Gastroesophageal sphincter (tissue), 3 donors: ENCODE measurements at regions not wholly inside any gene's neighbourhood (a gene's known extent, or its start where the extent isn't known, plus 50 kb on each side); places are given as distances from the start of the nearest gene placed in this dataset.

Source experiments
- CTCF ChIP-seq, 4 experiments: fragments of 200-600 bp in 2 of 4; fragments of 450-650 bp in 2 of 4; sonication (generic) in 1 of 4; IDR thresholded peaks; one replicate each; pipeline ENCODE4 v1.5.1; 2017 to 2019; ENCODE audit warnings: antibody characterized with exemption in 4 of 4, mild to moderate bottlenecking in 2 of 4, moderate library complexity in 2 of 4
- POLR2A ChIP-seq, 2 donors: fragments of 450-650 bp; IDR thresholded peaks; one replicate each; pipeline ENCODE4 v1.6.1; 2017; ENCODE audit warnings: antibody characterized with exemption in 2 of 2, mild to moderate bottlenecking in 2 of 2, moderate library complexity in 1 of 2
- POLR2AphosphoS5 ChIP-seq: sonication (generic); formaldehyde crosslinking; IDR thresholded peaks from one replicate; pipeline ENCODE4 v1.6.1; 2017; ENCODE audit warnings: antibody characterized with exemption

DNA sequence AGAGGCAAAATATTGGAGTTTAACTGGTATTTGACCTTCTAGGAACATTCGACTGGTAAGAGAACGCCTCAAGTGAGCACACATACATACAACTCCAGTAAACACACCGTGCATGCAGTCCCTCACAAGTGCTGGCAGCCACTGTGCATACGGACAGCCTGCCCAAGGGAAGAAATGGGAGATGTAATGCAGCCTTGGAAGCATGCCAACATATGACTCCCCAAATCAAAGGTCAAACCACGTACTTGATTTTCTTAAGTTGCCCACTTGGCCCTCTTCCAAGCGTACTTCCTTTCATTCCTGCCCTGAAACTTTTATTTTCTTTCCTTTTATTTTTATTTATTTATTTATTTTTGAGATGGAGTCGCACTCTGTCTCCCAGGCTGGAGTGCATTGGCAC is 206.6 kb downstream of the SPRY1 start:
- TF ChIP-seq CTCF (IDR thresholded peaks at IDR 0.05): no peak
- TF ChIP-seq POLR2A (IDR thresholded peaks at IDR 0.05): no peak
- no peak for TF ChIP-seq POLR2AphosphoS5
